Lower leg skin (tissue), 3 donors: ENCODE measurements at regions not wholly inside any gene's neighbourhood (a gene's known extent, or its start where the extent isn't known, plus 50 kb on each side); places are given as distances from the start of the nearest gene placed in this dataset.

Experiments
- CTCF ChIP-seq, 3 donors: fragments of 450-650 bp; IDR thresholded peaks; one replicate each; pipeline ENCODE4 v1.5.1; 2016; ENCODE audit warnings: antibody characterized with exemption in 3 of 3, mild to moderate bottlenecking in 3 of 3, moderate library complexity in 2 of 3
- POLR2A ChIP-seq, 2 donors: fragments of 450-650 bp; IDR thresholded peaks; one replicate each; pipeline ENCODE4 v1.6.1; 2016 to 2017; ENCODE audit warnings: antibody characterized with exemption in 2 of 2, mild to moderate bottlenecking in 1 of 2, moderate library complexity in 1 of 2

GRCh38 chr1:147091801-147092200 lies 80.5 kb downstream of the PRKAB2 start:
- no peak for TF ChIP-seq POLR2A (IDR thresholded peaks at IDR 0.05)
- no peak for TF ChIP-seq CTCF (IDR thresholded peaks at IDR 0.05)
